Activated CD8-positive, alpha-beta T cell treated with anti-CD3 and anti-CD28 coated beads, Interleukin-2, amount 10 ng/mL, durations not matched to agents 7 days and 5 days (primary cell): ENCODE measurements at regions not wholly inside any gene's neighbourhood (a gene's known extent, or its start where the extent isn't known, plus 50 kb on each side); places are given as distances from the start of the nearest gene placed in this dataset.

Source experiments
- ATAC-seq: fragments of 150-1000 bp; cut with Tn5 transposase; one replicate; pipeline ENCODE4 v1.10.0; 2021; ENCODE audit warnings: moderate library complexity
- CTCF ChIA-PET: fragments of 350-600 bp; sonication (Branson Sonifier 250); formaldehyde crosslinking; loops from one replicate; lab custom pipeline; 2021; ENCODE audit warnings: antibody characterized with exemption; lab: Charles Lee
- POLR2A ChIA-PET: fragments of 350-600 bp; sonication (Branson Sonifier 250); formaldehyde crosslinking; loops from one replicate; lab custom pipeline; 2021; ENCODE audit warnings: antibody characterized with exemption; lab: Charles Lee
- DNase-seq: peaks from one replicate; pipeline ENCODE4 v3.0.0-alpha.2; 2020
- H3K27ac Mint-ChIP-seq: one replicate; pipeline ENCODE4 v1.8.0; 2021; ENCODE audit warnings: mild to moderate bottlenecking, mixed read lengths
- H3K27me3 Mint-ChIP-seq: one replicate; pipeline ENCODE4 v1.8.0; 2021; ENCODE audit warnings: low read depth, mixed read lengths
- H3K36me3 Mint-ChIP-seq: one replicate; pipeline ENCODE4 v1.8.0; 2021; ENCODE audit warnings: low read depth, mixed read lengths
- H3K4me1 Mint-ChIP-seq: one replicate; pipeline ENCODE4 v1.8.0; 2021; ENCODE audit warnings: low read depth, mixed read lengths
- H3K4me3 Mint-ChIP-seq: one replicate; pipeline ENCODE4 v1.8.0; 2021; ENCODE audit warnings: mild to moderate bottlenecking, mixed read lengths
- H3K9me3 Mint-ChIP-seq: one replicate; pipeline ENCODE4 v1.8.0; 2022; ENCODE audit warnings: mixed read lengths; ENCODE audit not compliant: insufficient read depth

DNA sequence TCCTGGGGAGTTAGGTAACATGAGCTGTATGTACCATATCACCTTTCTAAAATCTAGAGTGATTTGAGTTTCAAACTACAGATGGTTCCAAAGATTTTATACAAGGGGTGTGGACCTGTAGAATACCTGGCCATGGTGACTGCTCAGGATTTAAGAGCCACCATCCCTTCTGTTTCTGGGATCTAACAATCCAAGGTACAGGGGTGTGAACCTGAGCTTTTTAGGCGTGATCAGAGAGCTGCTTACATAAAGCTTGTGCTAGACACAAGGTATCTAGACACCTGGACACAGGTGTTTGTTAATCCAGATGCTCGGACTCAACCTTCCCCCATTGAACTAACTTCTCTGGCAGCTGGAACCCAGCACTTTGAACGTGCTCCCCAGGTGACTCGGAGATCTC, 516.4 kb downstream of the RPS24 start:
- Mint-ChIP-seq H3K36me3 (no peaks in the 10 kb centered on the region), H3K9me3 (no peaks in the 10 kb centered on the region), H3K4me1 (peaks cover 6% of the 10 kb centered on the region), H3K4me3 (no peak overlapping the region), H3K27ac (no peak overlapping the region), H3K27me3 (peaks cover 15% of the 10 kb centered on the region)
- ChIA-PET POLR2A (no interaction called here), CTCF (no interaction called here)
- no peak for DNase-seq
- no peak for ATAC-seq

GRCh38 chr10:78550716-78551115, 517.1 kb downstream of the RPS24 start:
- Mint-ChIP-seq H3K27me3 (peaks cover 15% of the 10 kb centered on the region), H3K9me3 (no peaks in the 10 kb centered on the region), H3K27ac (no peak overlapping the region), H3K36me3 (no peaks in the 10 kb centered on the region), H3K4me3 (no peak overlapping the region), H3K4me1 (peaks cover 6% of the 10 kb centered on the region)
- POLR2A ChIA-PET: no interaction called here
- ATAC-seq (no peak), DNase-seq (no peak)
- CTCF ChIA-PET: no interaction called here

GRCh38 chr10:78551184-78552005, 517.4 kb upstream of the ZMIZ1 start:
- peaks cover 15% of the 10 kb centered on the region for H3K27me3 Mint-ChIP-seq
- H3K36me3 Mint-ChIP-seq: no peaks in the 10 kb centered on the region
- H3K27ac Mint-ChIP-seq: no peak overlapping the region
- CTCF ChIA-PET: no interaction called here
- no peaks in the 10 kb centered on the region for H3K9me3 Mint-ChIP-seq
- no peak overlapping the region for H3K4me3 Mint-ChIP-seq
- H3K4me1 Mint-ChIP-seq: peaks cover 6% of the 10 kb centered on the region
- POLR2A ChIA-PET: no interaction called here
- no peak for ATAC-seq
- DNase-seq: no peak

DNA sequence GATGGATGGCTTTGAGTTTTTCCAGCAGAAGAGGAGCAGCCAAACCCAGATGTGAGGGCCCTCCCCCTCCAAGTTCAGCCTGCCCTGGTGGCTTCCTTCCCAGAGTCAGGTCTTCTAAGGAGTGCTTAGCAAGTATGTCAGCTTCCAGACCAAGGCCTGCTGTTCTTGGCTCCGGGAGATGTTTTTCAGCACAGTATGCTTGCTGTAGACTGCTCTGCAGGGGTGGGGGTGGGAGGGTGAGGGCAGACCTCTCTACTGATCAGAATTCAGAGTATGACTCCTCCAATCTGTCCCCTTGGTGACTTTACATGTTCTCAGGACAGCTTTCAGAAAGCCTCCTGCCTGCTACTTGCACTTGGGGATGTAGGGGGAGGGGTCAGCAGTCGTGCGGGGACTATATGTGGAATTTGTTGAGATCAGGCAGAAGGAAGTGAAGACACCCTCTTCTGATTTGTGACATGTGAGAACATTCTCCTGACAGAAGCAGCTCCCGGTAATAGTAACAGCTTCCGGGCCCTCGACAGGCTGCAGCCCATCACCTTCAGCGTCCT, 516.4 kb upstream of the ZMIZ1 start:
- Mint-ChIP-seq H3K27ac (no peak overlapping the region), H3K9me3 (no peaks in the 10 kb centered on the region), H3K36me3 (no peaks in the 10 kb centered on the region), H3K4me3 (no peak overlapping the region), H3K4me1 (peaks cover 6% of the 10 kb centered on the region), H3K27me3 (peaks cover 17% of the 10 kb centered on the region)
- ChIA-PET CTCF (no interaction called here), POLR2A (no interaction called here)
- ATAC-seq (no peak), DNase-seq (no peak)

GRCh38 chr10:78553792-78554191, 515.0 kb upstream of the ZMIZ1 start:
- no peaks in the 10 kb centered on the region for H3K36me3 Mint-ChIP-seq
- ATAC-seq (no peak), DNase-seq (no peak)
- peaks cover 10% of the 10 kb centered on the region for H3K27me3 Mint-ChIP-seq
- POLR2A ChIA-PET: no interaction called here
- no peak overlapping the region for H3K27ac Mint-ChIP-seq
- no peaks in the 10 kb centered on the region for H3K9me3 Mint-ChIP-seq
- no peak overlapping the region for H3K4me3 Mint-ChIP-seq
- H3K4me1 Mint-ChIP-seq: peaks cover 6% of the 10 kb centered on the region
- CTCF ChIA-PET: no interaction called here

DNA sequence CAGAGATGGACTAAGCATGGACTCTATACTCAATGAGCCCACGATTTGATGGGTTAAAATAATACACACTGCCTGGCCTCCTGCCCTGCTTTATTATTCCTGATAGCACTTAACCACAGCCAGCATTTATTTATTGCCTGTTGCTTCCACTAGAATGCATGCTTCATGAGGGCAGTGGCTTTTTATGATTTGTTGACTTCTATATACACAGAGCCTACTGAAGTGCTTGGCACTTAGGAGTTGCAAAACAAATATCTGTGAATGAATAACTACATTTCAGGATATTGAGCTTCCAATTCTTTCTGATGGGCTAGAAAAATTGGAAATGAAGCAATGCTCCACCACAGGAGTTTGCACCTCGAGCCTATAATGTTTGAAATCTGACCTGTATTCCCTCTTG, 513.6 kb upstream of the ZMIZ1 start:
- CTCF ChIA-PET: no interaction called here
- Mint-ChIP-seq H3K4me3 (no peak overlapping the region), H3K36me3 (no peaks in the 10 kb centered on the region), H3K27ac (no peak overlapping the region), H3K27me3 (peaks cover 10% of the 10 kb centered on the region), H3K4me1 (peaks cover 6% of the 10 kb centered on the region), H3K9me3 (no peaks in the 10 kb centered on the region)
- no peak for ATAC-seq
- POLR2A ChIA-PET: no interaction called here
- DNase-seq: no peak

DNA sequence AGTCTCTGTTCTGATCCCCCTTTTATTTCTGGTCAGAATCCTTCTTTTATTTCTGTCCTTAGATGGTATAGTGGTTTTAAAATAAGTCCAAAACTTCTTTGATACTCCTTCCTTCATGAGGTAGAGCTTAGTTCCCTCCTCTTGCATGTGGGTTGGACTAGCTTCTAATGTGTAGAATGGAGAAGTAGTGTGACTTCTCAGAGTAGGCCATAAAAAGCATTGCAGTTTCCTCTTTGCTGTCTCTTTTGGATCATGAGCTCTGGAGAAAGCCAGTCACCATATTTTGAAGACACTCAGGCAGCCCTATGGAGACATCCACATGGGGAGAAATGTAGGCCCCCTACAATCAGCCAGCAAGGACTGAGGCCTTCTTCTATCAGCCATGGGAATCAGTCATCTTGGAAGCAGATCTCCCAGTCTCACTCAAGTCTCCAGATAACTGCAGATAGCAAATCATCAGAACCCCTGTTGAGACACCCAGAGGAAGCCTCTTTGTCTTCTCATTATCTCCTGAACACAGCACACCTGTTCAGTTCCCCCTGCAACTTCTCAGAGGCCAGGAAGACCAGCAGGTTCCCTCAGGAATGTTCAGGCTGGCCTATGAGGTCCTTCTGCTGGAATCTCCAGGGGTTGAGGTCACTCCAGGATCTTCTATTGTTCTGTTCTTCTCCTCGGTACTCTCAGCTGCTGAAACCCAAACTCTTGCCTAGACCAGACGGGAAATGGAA, 511.9 kb upstream of the ZMIZ1 start:
- POLR2A ChIA-PET: no interaction called here
- CTCF ChIA-PET: interaction anchor here (0.7 kb wide), 1 partner anchor 12 kb away, joined by 3 read pairs; no protein-coding TSS in a partner anchor
- Mint-ChIP-seq H3K27ac (no peak overlapping the region), H3K9me3 (no peaks in the 10 kb centered on the region), H3K36me3 (no peaks in the 10 kb centered on the region), H3K4me3 (no peak overlapping the region), H3K27me3 (peaks cover 2% of the 10 kb centered on the region), H3K4me1 (no peaks in the 10 kb centered on the region)
- no peak for ATAC-seq
- DNase-seq: no peak

GRCh38 chr10:78557433-78557925, 511.3 kb upstream of the ZMIZ1 start:
- ATAC-seq (no peak), DNase-seq (no peak)
- Mint-ChIP-seq H3K27ac (no peak overlapping the region), H3K4me1 (no peaks in the 10 kb centered on the region), H3K4me3 (no peak overlapping the region), H3K9me3 (no peaks in the 10 kb centered on the region), H3K27me3 (peaks cover 7% of the 10 kb centered on the region), H3K36me3 (no peaks in the 10 kb centered on the region)
- ChIA-PET POLR2A (no interaction called here), CTCF (interaction anchor here (0.7 kb wide), 1 partner anchor 12 kb away, joined by 3 read pairs; no protein-coding TSS in a partner anchor)

DNA sequence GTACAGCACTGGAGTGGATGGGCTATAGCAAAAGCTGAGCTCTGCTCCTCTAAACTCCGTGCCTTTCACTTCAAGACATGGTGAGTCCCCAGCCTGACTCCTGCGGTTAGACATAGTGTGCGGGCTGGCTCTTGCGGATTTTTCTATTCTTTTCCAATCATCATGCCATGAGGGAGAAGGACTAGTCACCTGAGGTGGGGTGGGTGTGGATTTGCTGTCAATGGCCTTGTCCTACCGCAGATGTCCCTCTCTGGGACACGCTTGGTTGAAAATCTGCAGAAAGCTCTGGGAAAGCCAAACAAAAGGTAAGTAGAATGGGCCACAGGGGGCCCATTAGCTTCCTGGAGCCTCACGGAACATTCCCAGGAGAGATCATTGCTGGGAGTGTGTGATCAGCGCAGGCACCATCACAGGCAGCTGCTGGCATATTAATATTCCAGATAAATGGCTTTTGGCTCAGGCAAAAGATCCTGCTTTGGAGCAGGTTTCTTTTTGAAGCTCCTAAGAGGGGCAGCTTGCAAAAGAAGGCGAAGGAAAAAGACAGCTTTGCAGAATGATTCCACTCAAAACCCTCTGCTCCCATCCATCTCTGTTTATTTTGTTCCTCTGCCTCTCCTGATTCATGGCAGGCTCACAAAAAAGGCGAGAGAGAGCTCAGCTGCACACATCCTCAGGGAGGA, 509.0 kb upstream of the ZMIZ1 start:
- Mint-ChIP-seq H3K4me1 (no peaks in the 10 kb centered on the region), H3K27me3 (peaks cover 7% of the 10 kb centered on the region), H3K27ac (no peak overlapping the region), H3K9me3 (no peaks in the 10 kb centered on the region), H3K4me3 (no peak overlapping the region), H3K36me3 (no peaks in the 10 kb centered on the region)
- ATAC-seq: no peak
- ChIA-PET CTCF (interaction anchor here (1.1 kb wide), 1 partner anchor 512 kb away, joined by 3 read pairs; no protein-coding TSS in a partner anchor), POLR2A (no interaction called here)
- no peak for DNase-seq

DNA sequence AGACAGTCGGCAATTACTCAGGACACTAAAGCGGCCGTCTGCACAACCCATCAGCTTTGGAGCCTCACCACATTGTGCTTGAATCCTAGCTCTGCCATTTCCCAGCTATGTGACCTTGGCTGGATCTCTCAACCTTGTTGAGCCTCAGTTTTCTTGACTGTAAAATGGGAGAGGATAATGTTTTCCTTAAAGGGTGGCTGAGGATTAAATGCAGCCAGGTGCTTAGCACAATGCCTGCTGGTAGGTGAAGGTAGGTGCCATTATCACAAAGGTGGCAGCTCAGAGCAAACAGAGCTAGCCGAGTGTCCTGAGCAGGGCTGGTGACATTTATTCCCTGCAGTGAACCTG, 508.5 kb upstream of the ZMIZ1 start:
- no peaks in the 10 kb centered on the region for H3K36me3 Mint-ChIP-seq
- ChIA-PET POLR2A (no interaction called here), CTCF (interaction anchor here (1.1 kb wide), 1 partner anchor 513 kb away, joined by 3 read pairs; no protein-coding TSS in a partner anchor)
- no peak overlapping the region for H3K4me3 Mint-ChIP-seq
- peaks cover 11% of the 10 kb centered on the region for H3K27me3 Mint-ChIP-seq
- H3K9me3 Mint-ChIP-seq: no peaks in the 10 kb centered on the region
- no peaks in the 10 kb centered on the region for H3K4me1 Mint-ChIP-seq
- H3K27ac Mint-ChIP-seq: no peak overlapping the region
- no peak for DNase-seq
- no peak for ATAC-seq

GRCh38 chr10:78563314-78563713, 505.5 kb upstream of the ZMIZ1 start:
- no peak for ATAC-seq
- H3K4me3 Mint-ChIP-seq: no peak overlapping the region

More at GRCh38 chr10:78563314-78563713, 505.5 kb upstream of the ZMIZ1 start:
- Mint-ChIP-seq H3K27ac (no peak overlapping the region), H3K27me3 (peaks cover 10% of the 10 kb centered on the region), H3K36me3 (no peaks in the 10 kb centered on the region), H3K4me1 (no peaks in the 10 kb centered on the region), H3K9me3 (no peaks in the 10 kb centered on the region)
- CTCF ChIA-PET: no interaction called here
- DNase-seq: no peak
- POLR2A ChIA-PET: no interaction called here
